OCI-M2 (cell line): ENCODE measurements at regions not wholly inside any gene's neighbourhood (a gene's known extent, or its start where the extent isn't known, plus 50 kb on each side); places are given as distances from the start of the nearest gene placed in this dataset.
"Not testable (repeated sequence)": the region's sequence is repeated elsewhere in the genome, so short reads cannot be mapped to it uniquely, and the experiment has no call there.

Experiments used
- DNase-seq: peaks from one replicate; lab custom pipeline; 2025; ENCODE audit not compliant: unreplicated experiment; lab: John Stamatoyannopoulos, UW

GRCh38 chrX:65971151-65971550, 68.7 kb downstream of the VSIG4 start:
- no peak for DNase-seq

- not testable (repeated sequence) for DNase-seq
These were observed 72.7 kb downstream of the VSIG4 start for GRCh38 chrX:65967159-65967558.

DNA sequence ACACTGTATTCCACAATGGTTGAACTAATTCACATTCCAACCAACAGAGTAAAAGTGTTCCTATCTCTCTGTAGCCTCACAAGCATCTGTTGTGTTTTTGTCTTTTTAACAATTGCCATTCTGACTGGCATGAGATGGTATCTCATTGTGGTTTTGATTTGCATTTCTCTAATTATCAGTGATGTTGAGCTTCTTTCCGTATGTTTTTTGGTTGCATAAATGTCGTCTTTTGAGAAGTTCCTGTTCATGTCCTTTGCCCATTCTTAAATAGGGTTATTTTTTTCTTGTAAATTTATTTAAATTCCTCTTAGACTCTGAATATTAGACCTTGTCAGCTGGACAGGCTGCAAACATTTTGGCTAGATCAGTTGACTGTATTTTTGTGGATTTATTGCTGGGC, 78.2 kb downstream of the VSIG4 start:
- no peak for DNase-seq

DNA sequence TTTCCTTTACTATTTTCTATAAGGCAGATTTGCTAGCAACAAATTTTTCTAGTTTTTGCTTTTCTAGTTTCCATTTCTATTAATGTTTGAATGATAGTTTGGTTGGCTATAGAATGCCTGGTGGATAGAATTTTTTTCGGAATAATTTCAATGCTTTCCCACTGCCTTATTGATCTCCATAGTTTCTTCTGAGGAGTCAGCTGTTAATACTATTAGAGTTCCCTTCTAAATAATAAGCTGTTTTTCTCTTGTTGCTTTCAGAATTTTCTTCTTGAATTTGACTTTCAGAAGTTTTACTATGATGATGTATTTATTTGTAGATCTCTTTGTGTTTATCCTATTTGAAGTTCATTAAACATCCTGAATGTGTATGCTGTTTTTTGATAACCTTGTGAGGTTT, 91.8 kb downstream of the VSIG4 start:
- DNase-seq = no peak

- DNase-seq = no peak
These were observed 98.1 kb downstream of the VSIG4 start for GRCh38 chrX:65941775-65942174.

GRCh38 chrX:65933085-65933589, 106.7 kb downstream of the VSIG4 start:
- no peak for DNase-seq

DNA sequence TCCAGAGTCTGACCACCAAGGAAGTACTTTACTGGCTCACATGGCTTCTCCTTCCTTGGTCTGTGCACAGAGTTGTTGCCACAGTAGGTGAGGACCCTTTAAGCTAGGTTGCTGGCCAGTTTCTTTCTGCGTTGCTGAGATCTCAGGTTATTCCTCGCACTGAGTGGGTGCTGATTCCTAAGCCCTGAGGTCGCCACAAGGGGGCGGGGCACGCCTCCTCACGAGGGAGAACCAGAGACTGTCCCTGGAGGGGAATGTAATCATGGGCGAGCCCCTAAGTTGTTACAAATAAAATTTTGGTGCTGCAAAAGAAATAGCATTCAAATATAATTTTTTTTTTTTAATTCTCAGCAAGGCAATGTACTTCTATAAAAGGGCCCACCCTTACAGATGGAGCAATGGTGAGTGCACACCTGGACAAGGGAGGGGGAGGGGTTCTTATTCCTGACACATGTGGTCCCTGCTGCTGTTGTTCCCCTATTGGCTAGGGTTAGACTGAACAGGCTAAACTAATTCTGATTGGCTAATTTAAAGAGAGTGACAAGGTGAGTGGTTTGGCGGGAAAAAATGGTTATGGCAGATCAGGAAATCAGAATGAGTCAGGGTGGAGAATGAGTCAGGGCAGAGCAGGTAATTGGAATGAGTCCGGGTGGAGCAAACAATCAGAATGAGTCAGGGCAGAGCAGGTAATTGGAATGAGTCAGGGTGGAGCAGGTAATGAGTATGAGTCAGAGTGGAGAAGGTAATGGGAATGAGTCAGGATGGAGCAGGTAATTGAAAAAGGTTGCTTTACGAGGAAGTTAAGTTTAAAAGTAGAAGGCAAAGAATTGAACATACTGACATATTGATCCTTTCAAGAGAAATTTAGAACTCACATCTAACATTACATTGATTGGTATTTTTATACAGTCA, 107.5 kb downstream of the VSIG4 start:
- no peak for DNase-seq

- no peak for DNase-seq
These were observed 111.4 kb downstream of the VSIG4 start for GRCh38 chrX:65928522-65928921.

- DNase-seq = not testable (repeated sequence)
These were observed 112.5 kb downstream of the VSIG4 start for GRCh38 chrX:65927386-65927785.

GRCh38 chrX:65926095-65927019, 113.5 kb downstream of the VSIG4 start:
- no peak for DNase-seq

- DNase-seq = no peak
These were observed 114.3 kb downstream of the VSIG4 start for GRCh38 chrX:65925592-65925991.

GRCh38 chrX:65925005-65925404, 114.9 kb downstream of the VSIG4 start:
- no peak for DNase-seq

DNA sequence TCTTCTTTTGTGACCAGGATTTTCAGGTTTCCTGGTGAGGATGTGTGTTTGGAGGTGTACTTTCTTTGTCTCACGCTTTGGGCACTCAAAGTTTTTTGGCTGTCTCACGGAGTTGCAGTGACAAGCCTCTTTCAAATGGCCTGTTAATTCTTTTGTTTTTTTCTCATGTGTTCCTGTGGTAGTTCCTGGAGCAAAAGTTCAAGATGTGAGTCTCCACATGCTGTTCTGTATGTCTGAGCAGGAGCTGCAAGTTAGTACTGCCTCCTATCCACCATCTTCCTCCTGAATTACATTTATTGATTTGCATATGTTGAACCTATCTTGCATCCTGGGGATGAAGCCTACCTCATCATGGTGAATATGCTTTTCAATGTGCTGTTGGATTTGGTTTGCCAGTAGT, 118.5 kb downstream of the VSIG4 start:
- no peak for DNase-seq

DNA sequence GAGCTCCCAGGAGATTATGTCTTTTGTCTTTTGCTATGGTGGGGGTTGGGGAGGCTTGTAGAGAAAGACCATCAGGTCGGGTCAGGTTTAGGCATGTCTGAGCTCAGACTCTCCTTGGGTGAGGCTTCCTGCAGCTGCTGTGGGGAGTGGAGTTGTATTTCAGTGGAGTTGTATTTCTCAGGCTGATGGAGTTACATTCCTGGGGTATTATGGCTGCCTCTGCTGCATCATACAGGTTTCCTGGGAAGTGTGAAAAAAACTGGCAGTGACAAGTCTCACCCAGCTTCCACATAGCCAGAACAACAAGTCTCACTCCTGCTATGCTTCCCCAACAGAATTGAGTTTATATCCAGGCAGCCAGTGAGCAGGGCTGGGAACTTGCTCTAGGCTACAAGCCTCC, 119.3 kb downstream of the VSIG4 start:
- no peak for DNase-seq

- DNase-seq = no peak
These were observed 129.0 kb downstream of the VSIG4 start for GRCh38 chrX:65910899-65911298.

GRCh38 chrX:65903750-65904149, 136.1 kb downstream of the VSIG4 start:
- no peak for DNase-seq

GRCh38 chrX:65902011-65902410, 137.9 kb downstream of the VSIG4 start:
- DNase-seq = no peak

GRCh38 chrX:65900850-65901844, 138.7 kb downstream of the VSIG4 start:
- no peak for DNase-seq

DNA sequence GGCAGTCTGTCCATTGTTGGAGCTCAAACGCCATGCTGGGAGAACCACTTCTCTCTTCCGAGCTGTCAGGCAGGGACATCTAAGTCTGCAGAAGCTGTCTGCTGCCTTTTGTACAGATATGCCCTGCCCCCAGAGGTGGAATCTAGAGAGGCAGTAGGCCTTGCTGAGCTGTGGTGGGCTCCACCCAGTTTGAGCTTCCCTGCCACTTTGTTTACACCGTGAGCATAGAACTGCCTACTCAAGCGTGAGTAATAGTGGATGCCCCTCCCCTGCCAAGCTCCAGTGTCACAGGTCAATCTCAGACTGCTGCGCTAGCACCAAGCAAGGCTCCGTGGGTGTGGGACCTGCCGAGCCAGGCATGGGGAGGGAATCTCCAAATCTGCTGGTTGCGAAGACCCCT, 145.7 kb downstream of the VSIG4 start:
- DNase-seq = no peak

GRCh38 chrX:65891817-65892216, 148.1 kb downstream of the VSIG4 start:
- not testable (repeated sequence) for DNase-seq
